GM18511 (cell line): ENCODE measurements at regions not wholly inside any gene's neighbourhood (a gene's known extent, or its start where the extent isn't known, plus 50 kb on each side); places are given as distances from the start of the nearest gene placed in this dataset.

Source experiments
- ATAC-seq: cut with Tn5 transposase; IDR thresholded peaks from one replicate; pipeline ENCODE4 v1.9.1; 2021; ENCODE audit warnings: mild to moderate bottlenecking, moderate library complexity; ENCODE audit not compliant: unreplicated experiment

GRCh38 chr1:87194271-87194774 is 134.4 kb upstream of the LMO4 start:
- ATAC-seq, result no peak

- no peak for ATAC-seq
These were observed 133.8 kb upstream of the LMO4 start for GRCh38 chr1:87194856-87195255.

GRCh38 chr1:87196110-87196827 is 132.4 kb upstream of the LMO4 start:
- ATAC-seq, result no peak

- ATAC-seq, result no peak
These were observed 131.5 kb upstream of the LMO4 start for GRCh38 chr1:87197156-87197555.

GRCh38 chr1:87197641-87198040 is 131.0 kb upstream of the LMO4 start:
- no peak for ATAC-seq

GRCh38 chr1:87200875-87201638 is 127.6 kb upstream of the LMO4 start:
- ATAC-seq, result no peak

GRCh38 chr1:87201768-87202167 is 126.9 kb upstream of the LMO4 start:
- ATAC-seq, result no peak

- no peak for ATAC-seq
These were observed 126.2 kb upstream of the LMO4 start for GRCh38 chr1:87202451-87202850.

GRCh38 chr1:87202922-87203655 is 125.6 kb upstream of the LMO4 start:
- ATAC-seq, result peak; percentile 89

GRCh38 chr1:87203904-87204303 is 124.8 kb upstream of the LMO4 start:
- no peak for ATAC-seq

GRCh38 chr1:87204441-87204840 is 124.2 kb upstream of the LMO4 start:
- no peak for ATAC-seq

GRCh38 chr1:87204921-87205320 is 123.8 kb upstream of the LMO4 start:
- no peak for ATAC-seq

GRCh38 chr1:87206044-87206831 is 122.4 kb upstream of the LMO4 start:
- no peak for ATAC-seq

- ATAC-seq, result no peak
These were observed 120.6 kb upstream of the LMO4 start for GRCh38 chr1:87208080-87208479.

GRCh38 chr1:87208931-87209330 is 119.7 kb upstream of the LMO4 start:
- no peak for ATAC-seq

- no peak for ATAC-seq
These were observed 118.5 kb upstream of the LMO4 start for GRCh38 chr1:87210151-87210550.

- no peak for ATAC-seq
These were observed 116.1 kb upstream of the LMO4 start for GRCh38 chr1:87212431-87213134.

GRCh38 chr1:87213135-87213515 is 115.6 kb upstream of the LMO4 start:
- ATAC-seq, result no peak

GRCh38 chr1:87215592-87215991 is 113.1 kb upstream of the LMO4 start:
- ATAC-seq, result no peak

GRCh38 chr1:87218618-87219017 is 110.1 kb upstream of the LMO4 start:
- no peak for ATAC-seq
